Activated CD4-positive, alpha-beta T cell treated with anti-CD3 and anti-CD28 coated beads, Interleukin-2, Interleukin-4, amounts not matched to agents 100 ng/mL and 50 ng/mL, durations not matched to agents 16 hours and 8 hours (primary cell): ENCODE measurements at regions not wholly inside any gene's neighbourhood (a gene's known extent, or its start where the extent isn't known, plus 50 kb on each side); places are given as distances from the start of the nearest gene placed in this dataset.
"Not testable (repeated sequence)": the region's sequence is repeated elsewhere in the genome, so short reads cannot be mapped to it uniquely, and the experiment has no call there.

ENCODE experiments used
- DNase-seq: peaks from one replicate; pipeline ENCODE4 v3.0.0-alpha.2; 2020; ENCODE audit warnings: low spot score

DNA sequence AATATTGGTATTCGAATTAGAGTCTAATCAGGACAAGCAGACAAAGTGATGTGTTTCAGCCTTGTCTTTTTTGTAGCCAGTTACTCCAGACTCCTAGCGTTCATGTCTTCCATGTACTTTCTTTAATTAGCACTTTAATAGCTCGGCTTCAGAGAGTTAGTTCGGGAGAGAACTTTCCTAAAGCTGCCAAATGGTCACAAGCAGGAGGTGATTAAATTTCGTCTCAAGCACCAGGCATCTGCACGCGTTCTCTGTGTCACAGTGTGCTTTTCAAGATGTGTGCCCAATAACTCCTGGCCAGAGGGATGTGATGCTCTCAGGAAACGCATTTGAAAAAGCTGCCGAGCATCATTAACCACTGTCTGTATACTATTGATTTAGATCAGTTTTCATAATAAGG, 790.8 kb downstream of the SOCS6 start:
- DNase-seq, result no peak

DNA sequence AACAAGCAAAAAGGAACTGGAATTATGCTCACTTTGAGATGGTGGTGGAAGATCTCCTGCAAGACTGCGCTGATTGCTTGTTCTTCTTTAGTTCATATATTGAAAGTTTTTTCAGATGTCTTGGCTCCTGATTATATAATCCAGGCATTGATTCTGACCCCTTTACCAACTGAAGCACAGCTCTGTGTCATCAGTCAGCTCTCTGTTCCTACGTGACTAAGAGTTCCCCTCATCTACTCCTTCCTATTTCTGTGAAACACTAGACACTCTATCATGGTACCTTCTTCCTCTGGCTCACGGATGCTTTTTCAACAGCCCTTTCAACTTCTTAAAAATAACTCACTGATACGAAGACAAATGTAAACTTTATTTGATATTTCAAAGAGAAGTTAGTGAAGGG, 788.6 kb downstream of the SOCS6 start:
- no peak for DNase-seq

DNA sequence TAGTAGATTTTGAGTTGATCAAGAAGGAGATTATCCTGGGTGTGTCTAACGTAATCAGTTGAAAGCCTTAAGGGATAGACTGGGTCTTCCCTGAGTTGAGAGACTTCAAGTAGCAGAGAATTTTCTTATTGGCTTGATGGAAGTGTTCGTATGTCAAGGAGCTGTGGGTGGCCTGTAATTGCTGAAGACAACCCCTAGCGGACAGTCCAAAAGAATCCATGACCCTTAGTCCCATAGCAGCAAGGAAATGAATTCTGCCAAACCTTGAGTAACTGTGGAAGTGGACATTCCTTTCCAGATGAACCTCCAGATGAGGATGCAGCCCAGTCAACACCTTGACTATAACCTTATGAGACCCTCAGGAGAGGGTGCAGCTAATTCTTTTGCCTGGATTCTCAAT, 786.3 kb downstream of the SOCS6 start:
- DNase-seq, result no peak

DNA sequence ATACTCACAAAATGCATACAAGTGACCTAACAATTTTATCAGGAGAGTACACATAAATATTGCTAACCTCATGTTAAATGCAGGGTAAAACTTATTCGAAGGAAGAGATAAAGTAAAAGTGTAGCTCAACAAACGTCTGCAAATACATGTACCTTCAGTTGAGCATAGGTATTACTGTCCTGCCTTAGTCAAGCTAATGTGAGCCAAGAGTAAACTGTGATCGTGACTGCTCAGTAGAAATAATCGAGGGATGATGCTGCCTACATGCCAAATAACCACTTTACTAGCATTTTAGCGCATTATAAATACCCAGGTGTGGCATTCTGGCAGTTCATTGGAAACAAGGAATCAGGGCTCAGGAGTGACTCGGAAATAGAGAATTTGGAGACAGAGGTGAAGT, 779.5 kb downstream of the SOCS6 start:
- no peak for DNase-seq

- no peak for DNase-seq
Measured at GRCh38 chr18:71049893-71050292, 761.0 kb downstream of the SOCS6 start.

DNA sequence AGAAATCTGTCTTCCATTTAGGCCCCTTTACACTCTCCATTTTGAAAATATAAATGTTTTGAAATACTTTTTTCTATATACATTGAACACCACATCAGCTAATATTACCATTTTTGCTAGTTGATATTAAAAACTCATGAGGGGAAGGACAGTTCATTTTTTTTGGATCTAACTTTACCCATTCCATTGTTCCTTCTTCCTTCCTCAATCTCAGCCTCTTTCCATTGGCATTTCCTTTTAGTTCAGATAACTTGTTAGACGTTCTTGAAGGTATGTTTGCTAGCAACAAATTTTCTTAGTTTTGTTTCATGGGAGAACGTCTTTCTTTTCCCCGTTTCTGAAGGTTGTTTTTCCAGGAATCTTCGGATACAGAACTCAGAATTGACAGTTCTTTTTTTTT, 759.0 kb downstream of the SOCS6 start:
- DNase-seq, result no peak

GRCh38 chr18:71045331-71046065, 756.7 kb downstream of the SOCS6 start:
- DNase-seq, result no peak

- no peak for DNase-seq
Measured at GRCh38 chr18:71040161-71040560, 751.3 kb downstream of the SOCS6 start.

DNA sequence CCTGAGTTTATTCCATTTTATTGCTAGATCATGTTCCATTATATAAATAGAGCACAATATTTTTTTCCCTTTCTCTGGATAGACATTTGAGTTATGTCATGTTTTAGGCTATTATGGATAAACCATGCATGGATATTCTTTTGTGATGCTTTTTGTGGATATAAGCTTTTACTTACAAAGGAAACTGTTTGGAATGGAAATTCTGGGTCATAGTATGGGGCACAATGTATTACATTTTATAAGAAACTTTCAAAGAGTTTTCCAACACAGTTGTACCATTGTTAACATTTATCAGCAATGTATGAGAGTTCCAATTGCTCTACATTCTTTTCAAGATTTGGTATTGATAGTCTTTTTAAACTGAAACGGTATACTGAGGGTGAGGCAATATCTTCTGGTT, 749.4 kb downstream of the SOCS6 start:
- DNase-seq, result no peak

DNA sequence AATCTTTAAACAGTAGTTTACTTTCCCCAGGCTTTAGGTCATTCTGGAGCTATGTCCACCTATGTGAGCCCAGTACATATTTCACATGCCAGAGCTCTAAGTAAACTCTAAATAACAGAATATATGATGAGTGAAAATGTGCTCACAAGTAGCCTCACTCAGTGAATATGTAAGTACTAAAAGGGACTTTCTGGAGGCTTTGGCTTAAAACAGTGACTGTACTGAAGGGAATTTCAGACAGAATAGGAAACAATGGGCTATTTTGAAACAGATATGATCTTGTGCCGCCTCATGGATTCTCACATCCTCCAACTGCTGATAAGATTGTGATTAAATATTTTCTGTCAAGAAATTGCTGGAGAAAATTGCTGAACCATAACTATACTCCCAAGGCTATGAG, 747.9 kb downstream of the SOCS6 start:
- no peak for DNase-seq

GRCh38 chr18:71031296-71032191, 742.7 kb downstream of the SOCS6 start:
- not testable (repeated sequence) for DNase-seq

DNA sequence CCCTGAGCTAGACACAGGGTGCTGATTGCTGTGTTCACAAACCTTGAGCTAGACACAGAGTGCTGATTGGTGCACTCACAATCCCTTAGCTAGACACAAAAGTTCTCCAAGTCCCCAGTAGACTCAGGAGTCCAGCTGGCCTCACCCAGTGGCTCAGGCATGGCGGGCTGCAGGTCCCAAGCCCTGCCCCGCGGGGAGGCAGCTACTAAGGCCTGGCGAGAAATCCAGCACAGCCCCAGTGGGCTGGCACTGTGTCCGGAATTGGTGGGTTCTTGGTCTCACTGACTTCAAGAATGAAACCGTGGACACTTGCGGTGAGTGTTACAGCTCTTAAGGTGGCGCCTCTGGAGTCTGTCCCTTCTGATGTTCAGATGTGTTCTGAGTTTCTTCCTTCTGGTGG, 741.2 kb downstream of the SOCS6 start:
- DNase-seq, result not testable (repeated sequence)

GRCh38 chr18:71028285-71028762, 739.5 kb downstream of the SOCS6 start:
- DNase-seq, result no peak

DNA sequence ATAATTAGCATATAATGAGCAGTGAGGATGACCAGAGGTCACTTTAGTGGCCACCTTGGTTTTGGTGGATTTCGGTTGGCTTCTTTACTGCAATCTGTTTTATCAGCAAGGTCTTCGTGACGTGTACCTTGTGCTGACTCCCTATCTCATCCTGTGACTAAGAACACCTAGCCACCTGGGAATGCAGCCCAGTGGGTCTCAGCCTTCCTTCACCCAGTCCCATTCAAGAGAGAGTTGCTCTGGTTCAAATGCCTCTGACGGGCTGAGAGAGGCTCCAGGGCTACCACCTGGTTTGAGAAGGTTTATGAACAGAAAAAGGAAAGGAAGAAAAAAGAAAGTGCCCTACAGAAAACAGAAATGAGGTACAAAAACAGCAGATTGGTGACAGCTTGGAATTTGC, 738.7 kb downstream of the SOCS6 start:
- no peak for DNase-seq

DNA sequence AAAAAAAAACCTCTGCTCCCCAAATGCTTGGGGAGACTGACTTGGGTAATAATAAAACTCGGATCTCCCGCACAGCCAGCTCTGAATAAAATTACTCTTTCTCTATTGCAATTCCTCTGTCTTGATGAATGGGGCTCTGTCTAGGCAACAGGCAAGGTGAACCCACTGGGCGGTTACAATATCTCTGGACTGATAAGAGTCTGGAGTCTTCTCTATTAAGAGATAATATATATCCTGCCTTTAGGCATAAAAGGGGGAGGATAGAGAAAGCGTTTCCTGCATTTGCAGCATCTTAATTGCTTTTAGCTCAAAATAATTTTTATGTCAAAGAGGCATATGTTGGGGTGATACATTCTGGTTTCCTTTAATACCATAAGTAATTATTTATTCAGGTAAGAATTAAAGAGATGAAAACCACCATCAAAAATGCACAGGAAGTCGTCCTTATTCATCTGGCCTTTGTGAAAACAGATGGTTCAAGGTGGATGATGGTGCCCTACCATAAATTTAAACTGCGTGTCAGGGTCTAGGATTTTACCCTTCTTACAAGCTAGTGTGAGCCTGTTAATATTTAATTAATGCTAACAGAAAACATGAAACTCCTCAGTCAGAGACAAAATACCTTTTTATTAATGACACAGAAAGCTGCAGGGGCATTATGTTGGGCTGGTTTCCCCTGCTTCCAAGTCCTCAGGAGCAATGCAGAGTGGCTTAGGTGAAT, 736.8 kb downstream of the SOCS6 start:
- no peak for DNase-seq

- DNase-seq, result no peak
Measured at GRCh38 chr18:71022389-71022788, 733.5 kb downstream of the SOCS6 start.

DNA sequence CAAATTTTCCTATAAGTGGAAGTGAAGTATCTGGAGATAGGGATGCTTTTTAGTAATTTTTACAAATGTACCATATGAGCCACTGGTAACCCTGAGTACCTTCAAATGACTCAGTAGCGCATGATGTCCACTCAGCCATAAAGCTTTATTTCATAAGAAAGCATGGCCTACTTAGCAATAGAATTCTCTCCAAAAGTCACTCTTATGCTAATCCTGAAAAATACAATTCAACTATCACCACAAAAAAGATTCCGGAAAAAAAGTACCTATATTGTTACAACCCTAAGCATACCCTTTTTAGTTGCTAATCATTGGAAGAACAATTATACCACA, 732.2 kb downstream of the SOCS6 start:
- DNase-seq, result no peak

GRCh38 chr18:71020342-71021029, 731.6 kb downstream of the SOCS6 start:
- DNase-seq, result no peak

DNA sequence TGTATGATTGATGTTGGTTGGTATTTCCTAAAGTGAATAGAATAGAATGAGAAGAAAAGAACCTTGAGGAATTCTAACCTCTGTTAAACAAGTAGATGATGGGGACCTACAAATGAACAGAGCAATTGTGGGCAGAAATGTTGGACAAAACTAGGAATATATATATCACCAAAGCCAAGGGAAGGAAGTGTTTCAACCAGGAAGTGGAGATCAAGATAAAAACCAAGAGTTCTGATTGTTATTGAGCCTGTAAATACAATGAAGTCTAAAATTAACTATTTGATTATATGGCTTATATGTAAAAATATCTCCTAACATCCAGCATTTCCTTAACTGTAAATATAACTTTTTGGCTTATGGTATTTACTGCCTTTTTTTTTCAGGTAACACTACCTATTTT, 730.0 kb downstream of the SOCS6 start:
- DNase-seq, result no peak

- no peak for DNase-seq
Measured at GRCh38 chr18:71012789-71013188, 723.9 kb downstream of the SOCS6 start.

- no peak for DNase-seq
Measured at GRCh38 chr18:71011389-71011788, 722.5 kb downstream of the SOCS6 start.

DNA sequence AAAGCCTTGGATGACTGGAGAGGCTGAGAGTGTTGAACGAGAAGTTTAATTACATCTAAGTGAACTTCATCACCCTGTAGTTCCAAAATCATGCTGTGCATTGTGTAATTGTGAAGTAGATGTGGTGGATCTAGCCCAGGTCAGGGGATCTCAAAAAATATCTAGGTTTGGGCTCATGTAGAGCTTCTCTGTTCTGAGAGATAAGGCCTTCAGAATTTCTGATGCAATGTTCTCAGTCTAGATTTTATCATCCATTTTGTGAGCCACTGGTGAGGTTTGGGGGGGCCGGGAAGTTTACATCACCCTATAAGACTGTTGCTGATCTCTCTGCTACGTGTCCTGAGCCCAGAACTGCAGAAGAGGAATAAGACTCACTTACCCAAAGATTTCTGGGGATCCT, 719.4 kb downstream of the SOCS6 start:
- no peak for DNase-seq
